ENCODE measurements at regions not wholly inside any gene's neighbourhood (a gene's known extent, or its start where the extent isn't known, plus 50 kb on each side); places are given as distances from the start of the nearest gene placed in this dataset.

GRCh38 chr7:26948617-26949118 is 84.3 kb upstream of the SKAP2 start:
- CTCF ChIA-PET: no interaction called here
- intact Hi-C loops (cut with DNase I, micrococcal nuclease): no loop called here
- Histone ChIP-seq H3K4me3 (ENCODE audit: low read length) (no peak overlapping the region), H3K27me3 (ENCODE audit: control insufficient read depth in 1 of 2, insufficient read depth in 2 of 2, low read length in 2 of 2) (peaks cover 4 to 15% of the 10 kb centered on the region in 2 experiments), H3K36me3 (ENCODE audit: insufficient read depth, low read length) (no peaks in the 10 kb centered on the region), H3K9me3 (ENCODE audit: control insufficient read depth in 1 of 2, insufficient read depth in 1 of 2, low read length in 2 of 2) (no peaks in the 10 kb centered on the region), H3K27ac (ENCODE audit: low read depth in 1 of 2, low read length in 2 of 2) (no peak overlapping the region), H3K4me1 (ENCODE audit: insufficient read depth, low read length) (no peaks in the 10 kb centered on the region)
- peaks cover 25% of the 10 kb centered on the region for H3K27me3 Mint-ChIP-seq
- DNase-seq (no peak), ATAC-seq (ENCODE audit: poor library complexity) (no peak)
- no peaks in the 10 kb centered on the region for H3K36me3 Mint-ChIP-seq (ENCODE audit: low read depth)
- H3K9me3 Mint-ChIP-seq: no peaks in the 10 kb centered on the region
- H3K4me3 Mint-ChIP-seq: no peak overlapping the region
- TF ChIP-seq, protein P1, sequence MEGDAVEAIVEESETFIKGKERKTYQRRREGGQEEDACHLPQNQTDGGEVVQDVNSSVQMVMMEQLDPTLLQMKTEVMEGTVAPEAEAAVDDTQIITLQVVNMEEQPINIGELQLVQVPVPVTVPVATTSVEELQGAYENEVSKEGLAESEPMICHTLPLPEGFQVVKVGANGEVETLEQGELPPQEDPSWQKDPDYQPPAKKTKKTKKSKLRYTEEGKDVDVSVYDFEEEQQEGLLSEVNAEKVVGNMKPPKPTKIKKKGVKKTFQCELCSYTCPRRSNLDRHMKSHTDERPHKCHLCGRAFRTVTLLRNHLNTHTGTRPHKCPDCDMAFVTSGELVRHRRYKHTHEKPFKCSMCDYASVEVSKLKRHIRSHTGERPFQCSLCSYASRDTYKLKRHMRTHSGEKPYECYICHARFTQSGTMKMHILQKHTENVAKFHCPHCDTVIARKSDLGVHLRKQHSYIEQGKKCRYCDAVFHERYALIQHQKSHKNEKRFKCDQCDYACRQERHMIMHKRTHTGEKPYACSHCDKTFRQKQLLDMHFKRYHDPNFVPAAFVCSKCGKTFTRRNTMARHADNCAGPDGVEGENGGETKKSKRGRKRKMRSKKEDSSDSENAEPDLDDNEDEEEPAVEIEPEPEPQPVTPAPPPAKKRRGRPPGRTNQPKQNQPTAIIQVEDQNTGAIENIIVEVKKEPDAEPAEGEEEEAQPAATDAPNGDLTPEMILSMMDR (IDR thresholded peaks at IDR 0.05): no peak
- POLR2A ChIA-PET: no interaction called here
- H3K27ac Mint-ChIP-seq: no peak overlapping the region
- no peaks in the 10 kb centered on the region for H3K4me1 Mint-ChIP-seq (ENCODE audit: low read depth)

DNA sequence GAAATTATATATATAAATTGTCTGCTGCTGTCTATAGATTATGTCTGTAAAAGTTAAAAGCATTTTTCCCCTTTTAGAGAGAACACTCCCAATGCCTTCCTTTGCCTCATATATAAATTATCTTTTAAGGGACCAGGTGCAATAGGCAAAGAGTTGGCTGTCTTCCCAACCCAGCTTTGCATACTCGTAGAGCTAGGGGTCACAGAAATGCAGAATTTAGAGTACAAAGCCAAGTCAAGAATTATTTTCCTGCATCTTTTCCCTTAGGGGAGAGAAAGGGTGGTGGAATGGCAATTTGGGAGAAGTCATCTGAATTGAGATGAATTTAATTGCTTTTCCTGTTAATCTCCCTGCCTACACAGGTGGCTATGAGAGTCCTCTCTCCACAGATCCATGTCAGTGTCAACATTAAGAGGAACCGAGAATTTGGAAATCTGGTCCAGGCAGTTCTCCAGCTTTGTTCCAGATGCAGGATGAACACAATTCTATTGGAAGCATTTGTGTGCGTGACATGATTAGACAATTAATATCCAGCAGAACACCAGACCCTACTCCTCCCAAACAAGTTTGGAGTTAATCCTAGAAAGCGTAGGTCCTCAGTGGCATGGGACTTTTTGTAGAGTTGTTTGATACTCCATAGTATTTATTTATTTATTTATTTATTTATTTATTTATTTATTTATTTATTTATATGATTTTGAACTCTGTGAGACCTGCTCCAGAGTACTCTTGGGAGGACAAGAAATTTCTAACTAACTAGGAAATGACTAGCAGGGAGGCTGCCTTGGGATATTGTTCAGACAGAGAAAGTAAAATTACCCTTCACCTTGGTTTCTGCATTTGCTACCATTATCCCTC is 80.3 kb upstream of the SKAP2 start:
- Mint-ChIP-seq H3K4me1 (ENCODE audit: low read depth) (no peaks in the 10 kb centered on the region), H3K36me3 (ENCODE audit: low read depth) (no peaks in the 10 kb centered on the region), H3K4me3 (no peak overlapping the region), H3K27ac (no peak overlapping the region), H3K27me3 (peaks cover 17% of the 10 kb centered on the region), H3K9me3 (no peaks in the 10 kb centered on the region)
- Histone ChIP-seq H3K27ac (ENCODE audit: low read depth in 1 of 2, low read length in 2 of 2) (no peak overlapping the region), H3K4me3 (ENCODE audit: low read length) (no peak overlapping the region), H3K4me1 (ENCODE audit: insufficient read depth, low read length) (no peaks in the 10 kb centered on the region), H3K36me3 (ENCODE audit: insufficient read depth, low read length) (no peaks in the 10 kb centered on the region), H3K9me3 (ENCODE audit: control insufficient read depth in 1 of 2, insufficient read depth in 1 of 2, low read length in 2 of 2) (no peaks in the 10 kb centered on the region), H3K27me3 (ENCODE audit: control insufficient read depth in 1 of 2, insufficient read depth in 2 of 2, low read length in 2 of 2) (peaks cover 2 to 4% of the 10 kb centered on the region in 2 experiments)
- ChIA-PET POLR2A (no interaction called here), CTCF (no interaction called here)
- DNase-seq: no peak
- TF ChIP-seq, protein P1 (IDR thresholded peaks at IDR 0.05): no peak
- intact Hi-C loops (cut with DNase I, micrococcal nuclease): no loop called here
- no peak for ATAC-seq (ENCODE audit: poor library complexity)

- POLR2A ChIA-PET: no interaction called here
- Histone ChIP-seq H3K36me3 (ENCODE audit: insufficient read depth, low read length) (no peaks in the 10 kb centered on the region), H3K27ac (ENCODE audit: low read depth in 1 of 2, low read length in 2 of 2) (no peak overlapping the region), H3K27me3 (ENCODE audit: control insufficient read depth in 1 of 2, insufficient read depth in 2 of 2, low read length in 2 of 2) (peaks cover 0 to 8% of the 10 kb centered on the region in 2 experiments), H3K9me3 (ENCODE audit: control insufficient read depth in 1 of 2, insufficient read depth in 1 of 2, low read length in 2 of 2) (no peaks in the 10 kb centered on the region), H3K4me3 (ENCODE audit: low read length) (no peak overlapping the region), H3K4me1 (ENCODE audit: insufficient read depth, low read length) (no peaks in the 10 kb centered on the region)
- no peak overlapping the region for H3K27ac Mint-ChIP-seq
- DNase-seq (no peak), ATAC-seq (ENCODE audit: poor library complexity) (no peak)
- no peaks in the 10 kb centered on the region for H3K36me3 Mint-ChIP-seq (ENCODE audit: low read depth)
- intact Hi-C loops (cut with DNase I, micrococcal nuclease): no loop called here
- peaks cover 9% of the 10 kb centered on the region for H3K27me3 Mint-ChIP-seq
- CTCF ChIA-PET: interaction anchor here (0.6 kb wide), 1 partner anchor 8 kb away, joined by 3 read pairs; no protein-coding TSS in a partner anchor
- TF ChIP-seq, protein P1 (IDR thresholded peaks at IDR 0.05): no peak
- H3K4me3 Mint-ChIP-seq: no peak overlapping the region
- no peaks in the 10 kb centered on the region for H3K9me3 Mint-ChIP-seq
- no peaks in the 10 kb centered on the region for H3K4me1 Mint-ChIP-seq (ENCODE audit: low read depth)
Measured at GRCh38 chr7:26937939-26938623, 73.7 kb upstream of the SKAP2 start.

Data from CD4-positive, alpha-beta T cell (primary cell).